ENCODE measurements at regions not wholly inside any gene's neighbourhood (a gene's known extent, or its start where the extent isn't known, plus 50 kb on each side); places are given as distances from the start of the nearest gene placed in this dataset.

DNA sequence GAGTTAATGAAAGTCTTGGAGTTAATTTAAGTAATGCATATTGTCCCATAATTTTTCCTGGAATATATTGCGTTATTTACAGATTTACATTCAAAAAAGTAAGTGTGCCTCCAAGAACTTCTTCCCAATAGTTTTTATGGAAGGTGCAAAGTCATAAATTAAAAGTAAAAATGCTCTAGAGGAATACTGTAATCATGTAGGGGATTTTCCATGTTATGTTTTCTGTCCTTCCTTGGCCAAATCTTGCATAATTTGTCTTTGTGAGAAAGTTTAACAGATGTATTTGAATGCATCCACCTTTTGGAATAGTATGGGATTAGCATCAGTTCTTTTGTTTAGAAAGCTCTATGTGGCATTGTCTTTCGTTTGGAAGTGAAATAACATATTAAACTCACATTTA, 144.1 kb upstream of the GIMD1 start:
- DNase-seq = no peak

DNA sequence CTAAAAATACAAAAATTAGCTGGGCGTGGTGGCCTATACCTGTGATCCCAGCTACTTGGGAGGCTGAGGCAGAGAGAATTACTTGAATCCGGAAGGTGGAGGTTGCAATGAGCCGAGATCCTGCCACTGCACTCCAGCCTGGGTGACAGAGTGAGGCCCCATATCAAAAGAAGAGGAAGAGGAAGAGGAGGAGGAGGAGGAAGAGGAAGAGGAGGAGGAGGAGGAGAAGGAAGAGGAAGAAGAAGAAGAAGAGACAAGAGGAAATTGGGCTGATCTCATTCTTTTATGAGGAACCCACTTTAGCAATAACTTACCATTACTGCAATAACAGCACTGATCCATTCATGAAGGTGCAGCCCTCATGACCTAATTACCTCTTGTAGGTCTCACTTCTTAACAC, 138.9 kb upstream of the GIMD1 start:
- DNase-seq = no peak

DNA sequence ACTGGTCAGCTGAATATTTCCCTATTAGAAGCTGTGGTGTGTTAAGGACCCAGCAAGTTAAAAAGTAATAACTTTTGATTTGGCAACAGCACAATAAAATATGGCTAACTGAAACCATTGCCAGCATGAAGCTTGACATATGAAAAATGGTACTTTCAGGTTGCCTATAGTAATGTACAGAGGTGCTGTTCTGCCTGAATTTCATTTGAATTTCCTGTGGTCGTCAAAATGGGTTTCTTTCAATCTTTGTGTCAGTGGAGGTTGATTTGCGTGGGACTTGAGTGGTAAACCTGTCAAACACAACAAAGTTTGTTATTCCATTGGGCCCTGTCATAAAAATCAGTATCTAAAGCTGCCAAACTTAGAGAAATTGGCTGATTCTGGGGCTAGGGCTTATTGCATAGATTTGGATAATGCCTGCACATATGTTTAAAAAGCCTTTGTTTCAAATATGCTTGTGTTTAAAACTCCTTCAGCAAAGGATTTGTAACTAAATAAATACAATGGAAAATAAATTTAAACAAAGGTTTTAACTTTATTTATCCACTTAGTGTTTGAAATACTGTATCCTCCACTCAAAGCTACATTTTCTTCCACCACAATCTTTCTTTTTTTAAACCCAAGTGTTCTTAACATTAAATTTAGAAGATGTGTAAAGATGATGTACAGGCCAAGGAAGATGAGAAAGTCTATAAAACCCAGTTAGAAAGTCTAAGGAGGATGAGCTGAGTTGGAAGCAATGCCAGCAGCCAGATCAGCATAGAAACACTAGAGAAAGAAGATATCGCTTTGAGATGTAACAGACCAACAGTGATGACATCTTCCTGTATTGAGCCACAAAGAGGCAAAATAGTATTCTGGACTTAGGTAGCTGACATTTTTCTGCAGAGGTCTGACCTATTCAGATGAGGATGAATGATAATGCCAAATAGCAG, 134.8 kb upstream of the GIMD1 start:
- no peak for DNase-seq

DNA sequence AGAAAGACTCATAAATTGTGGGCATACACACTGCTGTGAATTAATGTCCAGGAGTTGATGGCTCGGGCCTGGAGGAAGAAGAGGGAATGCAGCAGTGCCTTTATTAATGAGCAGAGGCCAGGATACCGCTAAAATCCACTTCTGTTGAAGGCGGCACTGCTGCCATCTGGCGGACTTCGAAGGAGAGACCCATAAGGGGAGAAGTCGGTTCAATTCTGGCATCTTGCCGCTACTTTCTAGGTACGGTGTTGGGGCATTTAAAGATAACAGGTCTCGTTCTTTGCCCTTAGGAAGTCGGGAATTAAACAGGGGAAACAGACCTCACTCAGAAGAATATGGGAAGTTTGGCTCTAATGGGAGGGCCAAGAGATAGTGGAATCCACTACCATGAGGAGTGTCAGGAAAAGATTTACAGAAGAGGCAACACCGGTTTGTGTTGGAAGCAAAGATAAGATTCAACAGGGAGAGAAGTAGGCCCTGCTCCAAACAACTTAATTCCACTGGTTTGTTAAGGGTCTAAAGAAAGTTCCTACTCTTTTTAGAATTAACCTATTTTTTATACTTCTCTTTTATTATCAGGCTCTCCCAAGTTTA, 133.6 kb upstream of the GIMD1 start:
- no peak for DNase-seq

DNA sequence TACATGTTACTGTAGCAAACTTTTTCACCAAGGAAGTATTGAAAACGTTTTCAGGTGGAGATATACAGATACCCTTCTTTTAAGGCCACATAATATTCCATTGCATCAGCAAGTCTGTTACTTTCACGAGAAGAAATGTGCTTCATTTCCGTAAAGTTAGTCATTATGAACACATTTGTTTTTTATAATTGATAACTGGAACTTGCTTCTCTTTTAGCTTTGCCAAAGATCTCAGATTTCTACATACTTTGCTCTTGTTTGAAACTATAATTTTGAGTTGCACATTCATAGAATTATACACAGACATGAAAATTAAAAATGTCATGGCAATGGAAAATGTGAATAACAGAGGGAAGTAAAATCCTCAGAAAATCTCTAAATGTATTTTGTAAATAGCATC, 128.7 kb upstream of the GIMD1 start:
- no peak for DNase-seq

DNA sequence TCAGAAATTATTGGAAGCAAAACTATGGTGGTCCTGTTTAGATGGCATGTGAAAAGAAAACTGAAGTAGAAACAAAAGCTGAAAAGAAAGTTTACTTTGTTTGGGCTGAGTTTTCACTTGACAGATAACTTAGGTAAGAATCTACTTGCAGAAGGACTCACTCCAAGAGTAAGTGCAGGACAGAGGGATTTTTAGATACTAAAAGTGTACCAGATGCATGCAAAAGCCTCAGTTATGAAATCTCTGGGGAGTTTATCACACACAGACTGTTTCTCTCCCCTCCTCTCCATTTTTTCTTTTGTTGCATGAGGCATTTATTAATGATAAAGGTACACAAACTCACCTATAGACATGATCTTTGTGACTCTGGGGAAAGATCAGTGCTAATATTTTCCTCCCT, 127.5 kb upstream of the GIMD1 start:
- DNase-seq = no peak

DNA sequence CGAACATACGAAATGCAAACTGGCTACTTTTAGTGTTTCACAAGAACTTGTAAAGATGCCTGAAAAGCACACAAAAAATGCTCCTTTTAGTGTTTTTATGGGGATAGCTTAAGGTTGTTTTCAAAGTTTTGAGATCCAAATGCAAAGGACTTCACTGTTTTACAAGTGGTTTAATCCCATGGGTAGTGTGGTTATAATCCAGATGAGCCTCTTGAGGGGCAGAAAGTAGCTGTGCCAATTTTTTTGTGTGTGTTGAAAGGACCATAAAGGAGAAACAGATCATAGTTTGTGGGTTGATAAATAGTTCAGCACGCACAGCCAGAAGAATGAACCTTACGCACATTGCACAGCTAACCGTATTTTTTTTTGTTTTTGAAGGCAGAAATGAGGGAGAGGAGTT, 126.9 kb upstream of the GIMD1 start:
- DNase-seq = no peak

DNA sequence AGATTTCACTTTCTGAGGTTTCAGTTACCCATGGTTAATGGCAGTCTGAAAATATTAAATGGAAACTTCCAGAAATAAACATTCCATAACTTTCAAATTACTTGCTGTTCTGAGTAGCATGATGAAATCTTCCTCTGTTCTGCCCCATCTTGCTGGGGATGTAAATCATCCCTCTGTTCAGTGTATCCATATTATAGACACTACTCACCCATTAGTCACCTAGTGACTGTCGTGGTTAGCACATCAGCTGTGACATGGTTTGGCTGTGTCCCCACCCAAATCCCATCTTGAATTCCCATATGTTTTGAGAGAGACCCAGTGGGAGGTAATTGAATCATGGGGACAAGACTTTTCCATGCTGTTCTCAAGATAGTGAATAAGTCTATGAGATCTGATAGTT, 125.5 kb upstream of the GIMD1 start:
- no peak for DNase-seq

DNA sequence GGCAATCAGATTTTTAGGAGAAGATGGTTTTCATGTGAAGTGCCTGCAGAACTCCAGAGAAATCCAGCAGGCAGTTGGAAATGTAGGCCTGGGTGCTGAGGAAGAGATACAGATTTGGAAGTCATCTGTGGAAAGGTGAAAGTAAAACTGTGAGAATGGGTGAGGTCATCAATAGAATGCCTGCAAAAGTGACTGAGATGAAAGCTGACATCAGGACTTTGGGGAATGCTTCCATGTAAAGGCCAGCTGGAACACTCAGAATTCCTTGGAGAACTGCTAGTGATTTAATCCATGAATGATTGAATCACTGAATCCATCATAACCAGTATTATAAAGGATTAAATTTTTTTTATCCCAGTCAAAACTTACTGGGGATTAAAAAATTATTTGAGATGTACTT, 124.5 kb upstream of the GIMD1 start:
- DNase-seq = no peak

DNA sequence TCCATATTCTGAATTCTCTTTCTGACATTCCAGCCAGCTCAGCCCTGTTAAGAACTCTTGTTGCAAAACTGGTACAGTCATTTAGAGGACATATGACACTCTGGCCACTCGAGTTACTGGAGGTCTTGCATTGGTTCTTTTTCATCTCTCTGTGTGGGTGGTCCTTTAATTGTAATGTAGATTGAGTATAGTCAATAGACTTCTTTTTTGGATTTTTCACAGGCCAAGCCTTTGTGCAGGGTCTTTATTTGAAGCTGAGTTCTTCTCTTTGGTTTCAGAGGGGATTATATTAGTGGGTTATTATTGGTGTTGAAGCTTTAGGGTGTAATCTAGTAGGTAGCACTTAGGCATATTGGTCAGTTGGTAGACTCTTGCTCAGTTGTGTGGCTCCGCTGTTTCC, 118.0 kb upstream of the GIMD1 start:
- no peak for DNase-seq

DNA sequence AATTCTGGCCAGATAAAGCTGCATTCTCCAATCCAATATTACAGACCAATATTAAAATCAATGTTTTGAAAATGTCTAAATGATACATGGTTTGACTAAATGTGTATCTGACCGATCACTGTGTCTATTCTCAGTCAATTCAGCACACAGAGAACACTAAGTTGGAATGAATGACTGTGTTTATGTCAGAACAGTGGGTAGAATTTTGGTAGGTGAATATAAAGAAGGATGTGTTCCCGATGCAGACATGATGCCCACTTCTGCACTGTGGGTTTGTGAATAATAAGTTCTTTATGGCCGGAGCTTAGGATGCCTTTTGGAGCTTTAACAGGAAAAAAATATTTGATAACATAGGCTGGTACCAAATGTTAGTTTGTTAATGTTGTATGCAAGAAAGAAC, 113.2 kb upstream of the GIMD1 start:
- no peak for DNase-seq

DNA sequence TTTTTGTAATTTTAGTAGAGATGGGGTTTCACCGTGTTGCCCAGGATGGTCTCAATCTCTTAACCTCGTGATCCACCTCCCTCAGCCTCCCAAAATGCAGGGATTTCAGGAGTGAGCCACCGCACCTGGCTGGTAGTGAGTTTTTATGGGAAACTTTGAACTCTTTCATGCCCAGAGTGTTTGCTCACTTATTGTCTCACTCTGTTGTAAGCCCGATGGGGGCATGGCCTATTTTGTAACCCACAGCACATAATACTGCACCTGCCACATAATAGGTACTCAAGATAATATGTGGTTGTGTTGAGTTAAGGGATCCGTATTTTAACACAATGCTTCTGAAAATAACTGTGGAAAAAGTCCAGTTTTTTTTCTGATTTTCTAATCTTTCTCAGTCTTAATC, 109.6 kb upstream of the GIMD1 start:
- no peak for DNase-seq

DNA sequence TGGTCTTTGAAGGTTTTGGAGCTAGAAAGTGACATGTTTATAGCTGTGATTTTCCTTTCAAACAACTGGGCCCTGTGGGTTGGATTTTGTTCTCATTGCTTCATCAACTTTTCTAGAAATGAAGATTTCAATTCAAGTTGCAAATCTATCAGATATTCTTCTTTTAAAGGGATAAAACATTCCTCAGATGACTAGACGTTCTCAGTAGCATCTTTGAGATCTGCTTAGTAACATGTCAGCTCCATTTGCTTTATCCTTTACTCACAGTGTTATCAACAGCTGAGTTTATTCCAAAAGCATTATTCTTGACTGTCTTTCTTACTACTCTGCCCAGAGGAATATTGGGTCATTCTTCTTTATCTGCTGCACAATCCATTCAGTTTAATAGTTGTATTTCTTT, 108.2 kb upstream of the GIMD1 start:
- no peak for DNase-seq

DNA sequence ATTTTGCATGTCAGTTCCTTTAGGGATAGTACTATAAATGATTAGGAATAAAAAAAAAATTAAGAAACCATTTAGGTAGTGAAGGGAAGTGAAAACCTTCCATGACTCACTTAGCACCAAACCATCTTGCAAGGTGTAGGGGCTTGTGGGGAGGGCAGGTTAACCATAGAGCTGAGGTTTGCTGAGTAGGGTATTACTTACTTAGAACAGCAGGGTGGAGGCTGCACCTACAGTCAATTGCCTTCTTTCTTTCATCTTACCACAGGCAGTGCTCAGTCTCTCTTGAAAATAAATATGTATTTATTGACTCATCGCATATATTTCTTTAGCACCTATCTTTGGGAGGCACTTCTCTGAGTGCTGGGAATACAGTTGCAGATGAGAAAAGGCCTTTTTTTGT, 104.9 kb upstream of the GIMD1 start:
- DNase-seq = no peak

DNA sequence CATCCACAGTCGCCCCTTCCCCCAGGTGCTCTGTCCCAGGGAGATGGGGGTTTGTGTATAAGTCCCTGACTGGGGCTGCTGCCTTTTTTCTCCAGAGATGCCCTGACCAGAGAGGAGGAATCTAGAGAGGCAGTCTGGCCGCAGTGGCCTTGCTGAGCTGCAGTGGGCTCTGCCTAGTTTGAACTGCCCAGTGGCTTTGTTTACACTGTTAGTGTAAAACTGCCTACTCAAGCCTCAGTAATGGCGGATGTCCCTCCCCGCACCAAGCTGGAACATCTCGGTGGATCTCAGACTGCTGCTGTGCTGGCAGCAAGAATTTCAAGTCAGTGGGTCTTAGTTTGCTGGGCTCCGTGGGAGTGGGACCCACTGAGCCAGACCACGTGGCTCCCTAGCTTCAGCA, 102.6 kb upstream of the GIMD1 start:
- DNase-seq = no peak

DNA sequence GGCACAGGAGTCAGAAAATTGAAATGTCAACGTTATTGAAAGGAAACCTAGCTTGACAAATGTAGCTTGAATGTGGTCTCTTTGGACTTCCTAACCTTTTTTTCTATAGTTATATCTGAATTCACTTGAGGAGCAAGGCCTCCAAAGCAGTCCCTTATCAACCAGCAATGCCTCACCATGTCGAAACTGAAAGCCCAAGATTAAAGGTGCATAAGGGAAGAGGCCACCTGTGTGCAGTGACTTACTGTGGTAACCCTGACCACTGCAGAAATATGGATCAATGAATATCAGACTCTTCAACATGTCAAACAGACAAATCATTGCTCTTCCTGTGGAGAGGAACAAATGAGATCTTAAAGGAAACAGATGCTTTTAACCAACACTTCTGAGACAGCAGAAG, 95.0 kb upstream of the GIMD1 start:
- no peak for DNase-seq

DNA sequence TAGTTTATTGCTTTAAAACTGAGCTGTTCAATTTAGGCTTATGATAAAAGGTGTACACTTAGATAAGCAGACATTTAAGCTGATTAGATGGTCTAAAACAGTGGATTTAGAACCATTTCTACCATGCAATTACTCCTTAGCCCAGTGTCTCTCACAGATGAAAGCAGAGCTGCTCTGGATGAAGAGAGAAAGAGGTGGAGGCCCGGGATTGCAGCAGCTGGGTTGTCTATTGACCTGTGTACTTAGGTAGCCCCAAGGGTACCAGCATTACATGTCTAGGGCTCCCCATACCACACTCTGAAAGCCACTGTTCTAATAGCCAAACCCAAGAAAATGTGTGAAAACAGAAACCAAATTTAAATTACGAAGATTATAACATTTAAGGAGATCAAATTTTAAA, 86.0 kb upstream of the GIMD1 start:
- DNase-seq = no peak

DNA sequence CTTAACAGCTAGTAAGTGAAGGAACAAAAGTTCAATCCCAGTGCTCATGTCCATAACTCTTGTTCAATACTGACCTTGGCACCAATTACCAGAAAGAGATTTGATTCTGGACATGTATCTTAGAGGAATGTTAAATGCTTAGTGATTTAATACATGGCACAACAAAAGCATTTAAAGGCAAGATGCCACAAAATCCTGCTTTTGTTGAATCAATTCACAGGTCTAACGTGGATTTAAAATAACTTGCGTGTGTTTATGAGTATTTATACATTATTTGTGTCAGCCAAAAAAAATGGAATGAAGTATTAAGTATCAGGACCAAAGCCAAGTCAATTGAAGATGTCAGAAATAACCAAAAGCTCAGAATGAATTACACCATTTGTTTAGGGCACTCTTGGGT, 85.4 kb upstream of the GIMD1 start:
- DNase-seq = no peak

DNA sequence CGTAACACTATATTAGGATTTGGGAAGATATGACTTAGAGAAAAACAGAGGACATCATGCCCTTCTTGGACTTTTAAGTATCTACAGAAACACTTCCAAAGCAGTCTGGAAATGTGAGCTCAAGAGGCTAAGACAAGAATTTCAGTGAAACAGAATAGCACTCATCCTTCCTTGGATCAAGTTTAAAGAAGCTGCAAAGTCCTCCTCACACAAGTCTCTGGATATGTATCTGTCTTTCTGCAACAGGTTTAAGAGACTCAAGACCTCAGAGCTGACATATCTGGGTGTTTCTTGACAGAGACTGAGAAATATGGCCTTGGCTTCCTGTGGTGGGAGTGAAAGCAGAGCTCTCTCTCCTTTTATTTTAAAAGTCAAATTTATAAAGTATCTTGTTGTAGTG, 82.5 kb upstream of the GIMD1 start:
- DNase-seq = no peak

DNA sequence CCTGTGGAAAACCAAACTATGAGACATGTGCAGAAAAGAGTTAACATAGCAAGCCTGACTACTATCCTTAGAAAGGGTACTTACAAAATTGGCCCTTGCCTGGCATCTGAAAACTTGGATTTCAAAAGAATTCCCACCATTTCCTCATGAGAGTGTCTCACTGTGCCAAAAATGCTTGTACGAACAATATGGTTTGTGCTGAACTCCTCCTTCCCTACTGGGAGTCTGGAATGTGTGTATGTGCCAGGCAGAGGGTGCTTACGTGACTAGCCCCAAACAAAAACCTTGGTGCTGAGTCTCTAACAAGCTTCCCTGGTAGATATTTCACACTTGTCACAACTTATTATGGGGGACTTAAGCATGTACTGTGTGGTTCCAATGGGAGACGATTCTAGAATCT, 81.7 kb upstream of the GIMD1 start:
- DNase-seq = no peak

DNA sequence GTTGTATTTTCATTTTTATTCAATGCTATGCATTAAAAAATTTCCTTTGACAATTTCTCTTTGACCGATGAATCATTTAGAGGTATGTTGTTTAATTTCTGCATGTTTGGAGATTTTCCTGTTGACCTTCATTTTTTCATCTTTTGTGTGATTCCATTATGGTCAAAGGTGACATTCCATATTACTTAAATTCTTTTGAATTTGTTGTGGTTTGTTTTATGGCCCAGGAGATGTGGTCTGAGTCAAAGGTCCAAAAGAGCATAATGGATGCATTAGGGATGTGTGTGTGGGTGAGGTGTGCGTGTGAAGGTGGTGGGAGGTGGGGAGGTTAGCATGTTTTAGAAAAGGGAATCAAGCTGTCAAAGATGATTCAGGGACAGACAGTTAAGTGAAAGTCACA, 76.0 kb upstream of the GIMD1 start:
- DNase-seq = no peak

DNA sequence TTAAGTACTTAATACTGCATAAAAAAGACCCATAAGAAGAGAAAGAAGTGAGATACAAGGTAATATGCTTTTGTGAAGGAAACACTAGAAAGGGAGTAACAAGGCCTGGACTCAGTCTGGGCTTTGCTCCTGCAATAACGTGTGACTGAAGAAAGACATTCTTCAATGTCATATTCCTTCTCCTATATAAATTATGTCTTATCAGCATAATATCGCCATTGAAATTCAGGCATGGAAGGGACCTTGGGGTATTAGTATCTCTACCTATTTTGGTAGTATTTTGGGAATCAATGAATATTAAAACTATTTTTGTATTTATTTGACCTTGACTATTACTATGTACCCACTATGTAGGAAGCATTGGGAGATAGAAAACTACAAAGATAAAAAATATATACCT, 62.2 kb upstream of the GIMD1 start:
- DNase-seq = no peak

DNA sequence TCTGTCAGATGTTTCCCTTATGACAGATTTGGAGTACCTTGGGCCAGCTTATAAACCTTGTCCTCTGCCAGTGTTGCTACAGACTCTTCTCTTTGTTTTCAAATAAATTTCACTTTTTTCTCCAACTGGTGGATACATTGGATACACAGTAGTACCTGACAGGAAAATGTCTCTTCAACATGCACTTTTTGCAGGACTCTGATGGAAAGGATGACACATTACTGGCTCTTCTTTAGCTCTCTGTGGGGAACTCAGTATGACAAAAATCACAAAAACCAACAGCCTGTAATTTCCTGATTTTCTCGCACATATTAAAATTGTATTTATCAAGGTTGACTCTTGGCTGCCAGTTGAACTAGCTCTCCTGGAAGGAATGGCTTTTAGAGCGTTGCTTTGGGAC, 61.3 kb upstream of the GIMD1 start:
- DNase-seq = no peak

DNA sequence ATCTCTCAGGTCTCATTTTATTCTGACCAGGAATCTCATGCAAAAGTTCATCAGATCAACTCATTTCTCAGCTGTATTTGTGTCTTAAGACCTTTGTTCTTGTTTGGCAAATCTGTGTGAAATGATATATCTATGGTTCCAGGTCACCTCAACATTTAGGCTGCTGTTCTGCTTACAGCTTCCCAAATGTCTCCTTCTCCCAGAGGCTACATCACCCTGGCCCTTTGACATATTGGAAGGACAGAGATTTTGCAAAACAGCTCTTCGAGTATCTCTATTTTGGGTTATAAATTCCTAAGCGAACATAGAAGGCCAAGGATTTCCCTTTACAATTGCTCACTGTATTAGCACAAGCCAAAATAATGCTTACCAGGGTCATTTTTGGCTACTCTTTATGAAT, 57.5 kb upstream of the GIMD1 start:
- no peak for DNase-seq

DNA sequence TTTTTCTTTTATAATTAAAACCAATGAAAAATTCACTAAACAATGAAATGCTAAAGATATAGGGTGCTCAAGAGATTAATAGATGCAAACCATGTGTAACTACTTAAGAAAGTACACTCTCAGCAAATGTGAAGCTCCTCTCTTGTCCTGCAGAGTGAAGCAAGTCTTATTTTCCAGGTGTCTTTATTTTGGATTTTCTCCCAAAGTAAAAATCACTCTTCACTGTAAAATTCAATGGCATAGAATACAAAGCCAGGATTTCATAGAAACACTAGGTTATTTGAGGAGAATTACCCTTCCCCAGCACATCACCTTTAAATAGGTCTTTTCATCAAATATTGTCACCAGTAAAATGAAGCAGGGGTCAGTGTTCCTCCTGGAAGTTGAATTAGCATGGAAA, 57.0 kb upstream of the GIMD1 start:
- no peak for DNase-seq
